ENCODE measurements at regions not wholly inside any gene's neighbourhood (a gene's known extent, or its start where the extent isn't known, plus 50 kb on each side); places are given as distances from the start of the nearest gene placed in this dataset.

GRCh38 chrY:15559169-15559568, 1034.8 kb downstream of the NLGN4Y start:
- no peak for TF ChIP-seq POLR2AphosphoS5 (IDR thresholded peaks at IDR 0.05)
- TF ChIP-seq POLR2A (IDR thresholded peaks at IDR 0.05), result no peak
- TF ChIP-seq, protein P1, sequence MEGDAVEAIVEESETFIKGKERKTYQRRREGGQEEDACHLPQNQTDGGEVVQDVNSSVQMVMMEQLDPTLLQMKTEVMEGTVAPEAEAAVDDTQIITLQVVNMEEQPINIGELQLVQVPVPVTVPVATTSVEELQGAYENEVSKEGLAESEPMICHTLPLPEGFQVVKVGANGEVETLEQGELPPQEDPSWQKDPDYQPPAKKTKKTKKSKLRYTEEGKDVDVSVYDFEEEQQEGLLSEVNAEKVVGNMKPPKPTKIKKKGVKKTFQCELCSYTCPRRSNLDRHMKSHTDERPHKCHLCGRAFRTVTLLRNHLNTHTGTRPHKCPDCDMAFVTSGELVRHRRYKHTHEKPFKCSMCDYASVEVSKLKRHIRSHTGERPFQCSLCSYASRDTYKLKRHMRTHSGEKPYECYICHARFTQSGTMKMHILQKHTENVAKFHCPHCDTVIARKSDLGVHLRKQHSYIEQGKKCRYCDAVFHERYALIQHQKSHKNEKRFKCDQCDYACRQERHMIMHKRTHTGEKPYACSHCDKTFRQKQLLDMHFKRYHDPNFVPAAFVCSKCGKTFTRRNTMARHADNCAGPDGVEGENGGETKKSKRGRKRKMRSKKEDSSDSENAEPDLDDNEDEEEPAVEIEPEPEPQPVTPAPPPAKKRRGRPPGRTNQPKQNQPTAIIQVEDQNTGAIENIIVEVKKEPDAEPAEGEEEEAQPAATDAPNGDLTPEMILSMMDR (IDR thresholded peaks at IDR 0.05), result no peak
- no peaks in the 10 kb centered on the region for H3K4me1 ChIP-seq
- no peaks in the 10 kb centered on the region for H3K36me3 ChIP-seq
- no peaks in the 10 kb centered on the region for H3K9me3 ChIP-seq
- no peak for DNase-seq
- ATAC-seq (ENCODE audit: low FRiP score in 2 of 2), result no peak
- no peaks in the 10 kb centered on the region for H3K27me3 ChIP-seq
- no peak overlapping the region for H3K27ac ChIP-seq
- H3K4me3 ChIP-seq, result no peak overlapping the region

GRCh38 chrY:15560840-15561239, 1036.5 kb downstream of the NLGN4Y start:
- ATAC-seq (ENCODE audit: low FRiP score in 2 of 2), result no peak
- Histone ChIP-seq H3K27me3 (no peaks in the 10 kb centered on the region), H3K27ac (no peak overlapping the region), H3K36me3 (no peaks in the 10 kb centered on the region), H3K9me3 (no peaks in the 10 kb centered on the region), H3K4me1 (no peaks in the 10 kb centered on the region), H3K4me3 (no peak overlapping the region)
- TF ChIP-seq, protein P1 (IDR thresholded peaks at IDR 0.05), result no peak
- TF ChIP-seq POLR2A (IDR thresholded peaks at IDR 0.05) (no peak), EP300 (IDR thresholded peaks at IDR 0.05) (no peak), POLR2AphosphoS5 (IDR thresholded peaks at IDR 0.05) (no peak)
- 17% methylated on average over 1 of the region's 3 CpGs; no CpG with 5 or more reads in 1 of the 2 donors for WGBS, 2 donors
- no peak for DNase-seq

- 53% methylated on average over 5 of the region's 5 CpGs; no CpG with 5 or more reads in 1 of the 2 donors for WGBS, 2 donors
- H3K27me3 ChIP-seq, result no peaks in the 10 kb centered on the region
- H3K27ac ChIP-seq, result no peak overlapping the region
- no peaks in the 10 kb centered on the region for H3K36me3 ChIP-seq
- no peaks in the 10 kb centered on the region for H3K4me1 ChIP-seq
- ATAC-seq (ENCODE audit: low FRiP score in 2 of 2) (no peak), DNase-seq (no peak)
- H3K9me3 ChIP-seq, result no peaks in the 10 kb centered on the region
- H3K4me3 ChIP-seq, result no peak overlapping the region
- TF ChIP-seq, protein P1 (IDR thresholded peaks at IDR 0.05), result no peak
- no peak for TF ChIP-seq POLR2AphosphoS5 (IDR thresholded peaks at IDR 0.05)
- no peak for TF ChIP-seq POLR2A (IDR thresholded peaks at IDR 0.05)
- TF ChIP-seq EP300 (IDR thresholded peaks at IDR 0.05), result no peak
Observed at GRCh38 chrY:15561501-15562289, 1037.4 kb downstream of the NLGN4Y start.

DNA sequence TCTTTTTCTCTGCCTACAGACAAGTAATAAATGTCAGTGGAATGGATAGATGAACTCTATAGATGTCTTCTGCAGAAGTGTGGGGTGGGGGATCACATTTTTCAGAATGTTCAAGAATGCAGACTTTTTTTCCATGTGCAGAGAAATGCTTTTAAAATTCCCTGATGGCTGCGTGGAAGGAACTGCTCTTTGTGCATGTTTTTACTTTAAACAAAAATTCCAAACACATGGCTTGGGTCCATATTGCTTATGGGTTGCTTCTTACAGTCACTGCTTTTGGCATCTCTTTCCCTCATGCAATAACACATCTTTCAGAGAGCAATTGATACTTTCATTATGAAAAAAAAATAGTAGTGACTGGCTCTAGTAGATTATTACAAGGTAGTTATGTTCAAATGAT, 1053.6 kb downstream of the NLGN4Y start:
- DNase-seq (no peak), ATAC-seq (ENCODE audit: low FRiP score in 2 of 2) (no peak)
- no peak overlapping the region for H3K4me3 ChIP-seq
- H3K4me1 ChIP-seq, result no peaks in the 10 kb centered on the region
- WGBS, 2 donors, result 50% methylated on average over 1 of the region's 1 CpG; no CpG with 5 or more reads in 1 of the 2 donors
- TF ChIP-seq EP300 (IDR thresholded peaks at IDR 0.05) (no peak), POLR2A (IDR thresholded peaks at IDR 0.05) (no peak), POLR2AphosphoS5 (IDR thresholded peaks at IDR 0.05) (no peak)
- TF ChIP-seq, protein P1 (IDR thresholded peaks at IDR 0.05), result no peak
- no peaks in the 10 kb centered on the region for H3K36me3 ChIP-seq
- no peaks in the 10 kb centered on the region for H3K27me3 ChIP-seq
- no peak overlapping the region for H3K27ac ChIP-seq
- no peaks in the 10 kb centered on the region for H3K9me3 ChIP-seq

DNA sequence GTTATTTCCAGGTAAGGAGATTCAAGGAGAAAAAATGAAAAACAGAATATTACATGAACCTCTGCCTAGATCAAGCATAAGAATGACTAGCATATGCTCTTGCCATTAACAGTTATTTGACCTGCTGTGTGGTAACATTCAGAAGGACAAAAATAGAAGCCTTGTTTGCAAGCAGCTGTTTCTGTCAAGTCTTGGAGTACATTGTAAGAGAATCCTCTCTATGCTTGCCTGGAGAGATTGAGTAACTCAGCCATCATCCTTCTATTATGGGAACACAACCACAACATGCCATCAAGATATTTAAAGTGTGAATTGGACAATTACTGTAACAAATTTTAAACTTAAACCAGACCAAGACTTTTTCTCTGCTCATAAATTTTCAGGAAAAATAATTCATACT, 1054.4 kb downstream of the NLGN4Y start:
- Histone ChIP-seq H3K27me3 (no peaks in the 10 kb centered on the region), H3K36me3 (no peaks in the 10 kb centered on the region), H3K9me3 (no peaks in the 10 kb centered on the region), H3K27ac (no peak overlapping the region), H3K4me1 (no peaks in the 10 kb centered on the region), H3K4me3 (no peak overlapping the region)
- TF ChIP-seq POLR2A (IDR thresholded peaks at IDR 0.05), result no peak
- DNase-seq (no peak), ATAC-seq (ENCODE audit: low FRiP score in 2 of 2) (no peak)

Measured in upper lobe of left lung (tissue), 6 donors.